Heart right ventricle (tissue), 16 donors: ENCODE measurements at regions not wholly inside any gene's neighbourhood (a gene's known extent, or its start where the extent isn't known, plus 50 kb on each side); places are given as distances from the start of the nearest gene placed in this dataset.

ENCODE experiments used
- ATAC-seq, 8 donors: fragments of 200-7000 bp; cut with Tn5 transposase; one replicate each; pipeline ENCODE4 v1.9.1; 2020; ENCODE audit warnings: mild to moderate bottlenecking in 8 of 8, moderate library complexity in 8 of 8, moderate number of reproducible peaks in 1 of 8
- DNase-seq, 2 donors: peaks; one replicate each; pipeline ENCODE4 v3.0.0-alpha.2; 2020
- H3K27ac ChIP-seq, 10 donors: fragments of 200-600 bp; sonication (generic) in 2 of 10; one replicate each; pipeline versions ENCODE4 v1.5.0 to v1.8.0; 2020 to 2022; ENCODE audit warnings: mild to moderate bottlenecking in 3 of 10
- H3K27me3 ChIP-seq, 7 donors: fragments of 200-600 bp; one replicate each; pipeline ENCODE4 v1.8.0; 2021 to 2022; ENCODE audit warnings: mild to moderate bottlenecking in 2 of 7
- H3K36me3 ChIP-seq, 9 donors: fragments of 200-600 bp; sonication (generic) in 1 of 9; one replicate each; pipeline versions ENCODE4 v1.5.0 to v1.8.0; 2020 to 2022; ENCODE audit warnings: mild to moderate bottlenecking in 2 of 9
- H3K4me1 ChIP-seq, 9 donors: fragments of 200-600 bp; sonication (generic) in 1 of 9; one replicate each; pipeline versions ENCODE4 v1.5.0 to v1.8.0; 2020 to 2022; ENCODE audit warnings: mild to moderate bottlenecking in 4 of 9
- H3K4me3 ChIP-seq, 10 donors: fragments of 200-600 bp; sonication (generic) in 2 of 10; one replicate each; pipeline versions ENCODE4 v1.5.0 to v1.8.0; 2020 to 2022; ENCODE audit warnings: mild to moderate bottlenecking in 7 of 10, moderate library complexity in 2 of 10
- H3K9me3 ChIP-seq, 11 donors: fragments of 200-600 bp in 10 of 11; sonication (generic) in 2 of 11; one replicate each; pipeline versions ENCODE4 v1.5.0 to v1.8.0; 2013 to 2022; ENCODE audit warnings: mild to moderate bottlenecking in 2 of 11, control low read depth in 1 of 11, moderate library complexity in 1 of 11
- WGBS, 2 donors: extraction: QIAGEN DNeasy Blood & Tissue Kit; methylation state at CpG; one replicate each; pipeline ENCODE4 v1.1.7; 2013; ENCODE audit warnings: inconsistent platforms in 1 of 2; 5-methylcytosine and 5-hydroxymethylcytosine counted together
- intact Hi-C, 10 donors: fragments of 100-400 bp; cut with DNase I; formaldehyde crosslinking; loops; one replicate each; pipeline versions ENCODE4 v1.11.1 to v1.14.2; 2022
- TF ChIP-seq, protein P1 (sequence below), 9 donors: fragments of 200-600 bp; sonication (generic) in 2 of 9; IDR thresholded peaks; one replicate each; pipeline versions ENCODE4 v1.5.0 to v1.8.0; 2021 to 2022; ENCODE audit warnings: antibody characterized with exemption in 9 of 9, mild to moderate bottlenecking in 5 of 9, moderate library complexity in 1 of 9
- donor health status: Arrhythmogenic right ventricular cardiomyopathy.
- donor health status: ischemic (EF 13 %, LVEDD 7.1; RV severe dilation, severe dysfunction).
- donor health status: healthy with polysubstance abuse.
- donor health status: DM: no; HTN: yes; CAD: no.
- donor health status: DM: no; HTN: no; CAD: no.
- donor health status: ischemic (EF 25% LVEDD 6.9; RV normal size, moderate dysfunction).
- donor health status: ischemic (EF 25% LVEDD 5.7; RV mildly dilated, moderate dysfunction).
- donor health status: healthy.
- donor health status: DM: yes; HTN: yes; CAD: no.
- donor health status: Ischemic cardiomyopathy.
- donor health status: ischemic (EF 35%, LVEDD 5.7; RV mildly dilated, moderate dysfunction).
- donor health status: nonischemic (EF 11% LVEDD 7.7; RV severe dilation, severe dysfunction).
- donor health status: DM: yes; HTN: yes; CAD: no.
- donor health status: PGD.
- donor health status: ischemic (EF 29% LVEDD 5.4; RV normal size, mild dysfunction).
- donor health status: nonischemic (EF 23%, LVEDD 6.1; RV moderate dilation, normal function).

DNA sequence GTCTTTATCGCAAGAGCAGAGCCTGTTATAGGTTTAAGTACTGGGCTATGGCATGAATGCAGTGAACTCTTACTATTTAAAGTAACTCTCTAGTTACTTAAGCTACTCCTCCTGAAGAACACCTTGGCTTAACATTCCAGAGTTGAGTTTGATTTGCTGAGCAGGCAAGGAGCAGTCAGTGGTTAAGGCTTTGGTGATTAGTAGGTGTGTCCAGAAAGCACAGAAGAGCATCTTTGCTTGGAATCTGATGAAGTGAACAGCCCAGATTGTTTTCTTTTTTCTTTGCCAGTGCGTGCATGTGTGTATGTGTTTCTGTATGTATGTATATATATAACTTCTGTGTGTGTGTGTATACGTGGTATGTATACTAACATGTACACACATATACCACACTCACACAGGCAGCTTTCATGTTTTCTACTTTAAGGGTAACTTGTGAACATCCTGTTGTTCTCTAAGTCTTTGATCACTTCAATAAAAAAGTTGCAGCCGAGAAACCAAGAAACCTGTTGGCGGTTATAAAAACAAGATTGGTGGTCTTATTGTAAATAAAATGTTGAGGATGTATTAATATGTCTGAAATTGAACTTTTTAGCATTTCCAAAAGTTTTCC is 56.2 kb upstream of the TULP4 start:
- no peak for DNase-seq
- H3K4me3 ChIP-seq = no peak overlapping the region
- WGBS, 2 donors = 93 to 94% methylated on average over 5 of the region's 5 CpGs
- no peak for ATAC-seq
- no peak overlapping the region for H3K27ac ChIP-seq
- no peaks in the 10 kb centered on the region for H3K9me3 ChIP-seq
- intact Hi-C loops = loop anchor here in 1 of 10 donors (10.0 kb wide), 1 partner anchor 1639 kb away; the partner anchor contains the start of gene MAS1
- TF ChIP-seq, protein P1, sequence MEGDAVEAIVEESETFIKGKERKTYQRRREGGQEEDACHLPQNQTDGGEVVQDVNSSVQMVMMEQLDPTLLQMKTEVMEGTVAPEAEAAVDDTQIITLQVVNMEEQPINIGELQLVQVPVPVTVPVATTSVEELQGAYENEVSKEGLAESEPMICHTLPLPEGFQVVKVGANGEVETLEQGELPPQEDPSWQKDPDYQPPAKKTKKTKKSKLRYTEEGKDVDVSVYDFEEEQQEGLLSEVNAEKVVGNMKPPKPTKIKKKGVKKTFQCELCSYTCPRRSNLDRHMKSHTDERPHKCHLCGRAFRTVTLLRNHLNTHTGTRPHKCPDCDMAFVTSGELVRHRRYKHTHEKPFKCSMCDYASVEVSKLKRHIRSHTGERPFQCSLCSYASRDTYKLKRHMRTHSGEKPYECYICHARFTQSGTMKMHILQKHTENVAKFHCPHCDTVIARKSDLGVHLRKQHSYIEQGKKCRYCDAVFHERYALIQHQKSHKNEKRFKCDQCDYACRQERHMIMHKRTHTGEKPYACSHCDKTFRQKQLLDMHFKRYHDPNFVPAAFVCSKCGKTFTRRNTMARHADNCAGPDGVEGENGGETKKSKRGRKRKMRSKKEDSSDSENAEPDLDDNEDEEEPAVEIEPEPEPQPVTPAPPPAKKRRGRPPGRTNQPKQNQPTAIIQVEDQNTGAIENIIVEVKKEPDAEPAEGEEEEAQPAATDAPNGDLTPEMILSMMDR (IDR thresholded peaks at IDR 0.05) = no peak
- H3K4me1 ChIP-seq = peaks cover 0 to 14% (median 11%) of the 10 kb centered on the region in 9 donors
- H3K27me3 ChIP-seq = no peaks in the 10 kb centered on the region
- H3K36me3 ChIP-seq = no peaks in the 10 kb centered on the region

DNA sequence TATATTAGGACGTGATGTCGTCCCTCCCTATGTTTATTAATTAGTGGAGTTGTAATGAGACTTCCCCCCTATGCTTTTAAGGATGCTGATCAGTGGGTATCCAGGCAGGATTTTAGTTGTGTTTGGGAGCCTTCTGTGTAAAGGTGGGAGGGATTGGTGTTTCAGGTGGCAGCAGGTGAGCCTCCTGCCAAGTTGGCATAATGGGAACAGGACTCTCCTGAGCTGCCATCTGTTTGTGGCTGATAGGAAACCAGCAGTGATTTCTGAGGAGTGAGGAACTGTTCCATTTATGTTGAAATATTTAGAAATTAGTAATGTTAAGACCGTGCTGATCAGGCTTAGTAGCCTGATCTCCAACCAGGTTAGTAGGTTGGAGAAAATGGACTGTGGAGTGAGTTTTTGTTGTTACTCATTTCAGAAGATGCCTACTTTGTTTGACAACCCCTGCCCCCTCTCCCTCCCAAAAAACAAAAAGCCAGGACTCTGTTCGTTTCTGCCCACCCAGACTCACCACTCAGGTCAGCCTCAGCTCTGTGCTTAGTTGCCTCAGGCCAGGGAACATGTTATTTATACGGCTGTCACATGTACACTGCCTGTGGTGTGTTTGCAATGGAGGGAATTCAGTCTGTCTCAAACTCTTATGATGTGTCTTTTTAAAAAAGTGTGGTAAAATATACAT is 55.4 kb upstream of the TULP4 start:
- WGBS, 2 donors = 92 to 97% methylated on average over 5 of the region's 5 CpGs
- Histone ChIP-seq H3K4me1 (peaks cover 0 to 14% (median 11%) of the 10 kb centered on the region in 9 donors), H3K9me3 (no peaks in the 10 kb centered on the region), H3K4me3 (no peak overlapping the region), H3K27me3 (no peaks in the 10 kb centered on the region), H3K36me3 (no peaks in the 10 kb centered on the region), H3K27ac (no peak overlapping the region)
- TF ChIP-seq, protein P1 (IDR thresholded peaks at IDR 0.05) = no peak
- no peak for DNase-seq
- ATAC-seq = no peak
- intact Hi-C loops = loop anchor here in 1 of 10 donors (10.0 kb wide), 1 partner anchor 1638 kb away; the partner anchor contains the start of gene MAS1

DNA sequence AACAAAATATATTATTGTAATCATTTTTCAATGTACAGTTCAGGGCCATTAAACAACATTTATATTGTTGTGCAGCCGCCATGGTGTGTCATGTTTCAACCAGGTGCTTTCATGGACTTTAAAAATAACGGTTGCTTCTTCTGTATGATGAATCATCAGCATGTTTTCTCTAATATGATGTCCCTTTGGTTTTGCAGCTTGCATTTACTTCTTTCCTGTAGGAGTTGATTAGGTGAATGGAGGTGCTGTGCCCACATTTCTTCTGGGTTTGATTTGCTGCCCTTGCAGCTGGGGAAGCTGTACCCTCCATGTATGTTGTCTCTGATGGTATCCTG is 54.9 kb upstream of the TULP4 start:
- no peak for ATAC-seq
- no peaks in the 10 kb centered on the region for H3K27me3 ChIP-seq
- no peak for DNase-seq
- peaks cover 0 to 14% (median 11%) of the 10 kb centered on the region in 9 donors for H3K4me1 ChIP-seq
- no peak overlapping the region for H3K27ac ChIP-seq
- TF ChIP-seq, protein P1 (IDR thresholded peaks at IDR 0.05) = no peak
- peaks cover 0 to under 1% (median 0%) of the 10 kb centered on the region in 9 donors for H3K36me3 ChIP-seq
- no peak overlapping the region for H3K4me3 ChIP-seq
- intact Hi-C loops = loop anchor here in 1 of 10 donors (10.0 kb wide), 1 partner anchor 1637 kb away; the partner anchor contains the start of gene MAS1
- 91 to 92% methylated on average over 2 of the region's 2 CpGs for WGBS, 2 donors
- no peaks in the 10 kb centered on the region for H3K9me3 ChIP-seq

- no peak for ATAC-seq
- 95 to 96% methylated on average over 6 of the region's 6 CpGs for WGBS, 2 donors
- intact Hi-C loops = loop anchor here in 1 of 10 donors (10.0 kb wide), 1 partner anchor 1637 kb away; the partner anchor contains the start of gene MAS1
- Histone ChIP-seq H3K4me3 (no peak overlapping the region), H3K27ac (no peak overlapping the region), H3K36me3 (peaks cover 0 to 4% (median 0%) of the 10 kb centered on the region in 9 donors), H3K27me3 (no peaks in the 10 kb centered on the region), H3K9me3 (no peaks in the 10 kb centered on the region), H3K4me1 (peaks cover 0 to 14% (median 11%) of the 10 kb centered on the region in 9 donors)
- TF ChIP-seq, protein P1 (IDR thresholded peaks at IDR 0.05) = no peak
- DNase-seq = no peak
Measured at GRCh38 chr6:158257781-158258180, 54.5 kb upstream of the TULP4 start.
